Hematopoietic multipotent progenitor cell treated with erythropoietin and hydrocortisone succinate and interleukin-3 and kit ligand, for 6 days (in vitro differentiated cells): ENCODE measurements at regions not wholly inside any gene's neighbourhood (a gene's known extent, or its start where the extent isn't known, plus 50 kb on each side); places are given as distances from the start of the nearest gene placed in this dataset.
"Not testable (repeated sequence)": the region's sequence is repeated elsewhere in the genome, so short reads cannot be mapped to it uniquely, and the experiment has no call there.

ENCODE experiments used
- DNase-seq: peaks from one replicate; pipeline ENCODE4 v3.0.0-alpha.2; 2015

DNA sequence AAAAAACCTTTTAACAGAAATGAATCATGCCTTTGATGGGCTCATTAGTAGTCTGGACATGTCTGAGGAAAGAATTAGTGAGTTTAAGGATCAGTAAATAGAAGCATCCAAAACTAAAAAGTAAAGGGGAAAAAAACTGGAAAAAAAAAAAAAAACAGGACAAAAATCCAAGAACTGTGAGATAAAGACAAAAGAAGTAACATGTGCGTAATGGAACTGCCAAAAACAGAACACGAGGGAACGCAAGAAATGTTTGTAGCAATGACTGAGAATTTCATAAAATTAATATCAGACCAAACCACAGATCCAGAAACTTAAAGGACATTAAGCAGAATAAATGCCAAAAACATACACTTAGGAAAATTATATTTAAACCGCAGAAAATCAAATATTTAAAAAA, 77.4 kb downstream of the MS4A13 start:
- DNase-seq, result no peak

DNA sequence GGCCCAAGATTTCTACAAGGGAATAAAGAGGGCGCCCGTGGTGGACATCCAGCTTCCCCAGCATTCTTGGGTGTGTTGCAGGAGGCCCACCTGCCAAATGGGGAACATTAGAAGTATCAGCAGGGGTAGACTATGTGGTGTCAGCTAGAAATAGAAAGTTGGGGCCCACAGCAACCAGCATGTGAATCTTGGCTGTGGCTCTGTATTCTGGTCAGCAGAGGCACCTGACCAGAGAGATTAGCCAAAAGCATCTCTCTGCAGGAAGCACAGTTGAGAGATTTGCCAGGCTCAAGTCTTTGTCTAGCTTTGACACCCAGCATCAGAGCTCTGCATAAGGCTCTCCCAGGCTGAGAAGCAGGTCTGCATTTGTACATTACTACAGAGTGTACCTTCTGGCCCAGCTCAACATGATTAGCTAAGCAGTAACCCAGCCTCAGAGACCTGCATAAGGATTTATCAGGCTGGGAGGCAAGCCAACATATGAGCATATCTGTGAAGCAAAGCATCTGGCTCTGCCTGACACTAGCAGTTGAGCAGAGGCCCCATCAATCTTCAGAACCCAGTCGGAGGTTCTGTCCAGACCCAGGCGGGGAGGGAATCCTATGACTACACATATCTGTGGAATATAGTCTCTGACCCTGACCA, 79.9 kb downstream of the MS4A13 start:
- no peak for DNase-seq

GRCh38 chr11:60607483-60607882, 91.9 kb upstream of the MS4A8 start:
- no peak for DNase-seq

DNA sequence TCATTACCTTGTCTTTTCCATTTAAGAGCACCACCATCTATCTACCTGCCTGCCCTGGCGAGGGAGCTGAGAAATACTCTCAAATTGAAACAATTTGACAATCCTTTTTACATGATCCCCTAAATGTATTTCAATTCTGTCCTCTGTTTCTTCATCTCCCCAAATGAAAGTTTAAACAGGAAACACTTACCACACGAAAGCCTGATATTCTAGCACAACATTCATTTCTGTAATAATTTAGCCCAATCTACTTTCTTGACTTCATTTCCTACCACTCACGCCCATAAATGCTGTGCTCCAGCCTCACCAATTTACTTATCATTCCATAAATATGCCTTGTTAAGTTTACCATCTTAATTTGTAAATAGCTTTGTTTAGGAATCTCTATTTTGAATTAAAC, 89.8 kb upstream of the MS4A8 start:
- DNase-seq, result no peak

DNA sequence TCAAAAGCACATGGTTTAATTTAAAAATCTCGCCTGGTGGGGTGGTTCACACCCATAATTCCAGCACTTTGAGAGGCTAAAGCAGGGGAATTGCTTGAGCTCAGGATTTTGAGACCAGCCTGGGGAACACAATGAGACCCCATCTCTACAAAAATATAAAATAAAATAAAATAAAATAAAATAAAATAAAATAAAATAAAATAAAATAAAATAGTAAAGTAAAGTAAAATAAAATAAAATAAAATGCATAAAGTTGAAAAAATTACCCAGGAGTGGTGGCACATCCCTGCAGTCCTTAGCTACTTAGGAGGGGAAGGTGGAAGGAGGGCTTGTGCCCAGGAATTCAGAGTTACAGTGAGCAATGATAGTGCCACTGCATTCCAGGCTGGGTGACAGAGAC, 88.7 kb upstream of the MS4A8 start:
- no peak for DNase-seq

DNA sequence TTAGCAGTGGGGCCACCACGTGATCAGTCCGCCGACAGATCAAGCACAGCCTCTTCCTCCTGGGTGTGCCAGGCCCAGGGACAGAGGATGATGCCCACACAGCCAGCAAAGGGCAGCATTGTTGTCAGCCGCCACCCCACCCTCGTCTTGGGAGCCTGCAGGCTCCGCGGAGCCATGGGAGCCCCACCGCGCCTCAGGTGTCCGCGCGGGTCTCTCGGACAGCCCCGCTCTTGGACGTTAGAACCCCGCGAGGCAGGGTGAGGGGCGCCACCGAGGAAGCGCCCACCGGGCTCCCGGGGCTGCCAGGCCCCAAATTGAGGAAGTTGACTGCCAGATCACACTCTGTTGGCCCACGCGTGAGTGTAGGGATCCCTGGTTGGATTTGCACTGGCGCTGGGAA, 83.9 kb upstream of the MS4A8 start:
- no peak for DNase-seq

DNA sequence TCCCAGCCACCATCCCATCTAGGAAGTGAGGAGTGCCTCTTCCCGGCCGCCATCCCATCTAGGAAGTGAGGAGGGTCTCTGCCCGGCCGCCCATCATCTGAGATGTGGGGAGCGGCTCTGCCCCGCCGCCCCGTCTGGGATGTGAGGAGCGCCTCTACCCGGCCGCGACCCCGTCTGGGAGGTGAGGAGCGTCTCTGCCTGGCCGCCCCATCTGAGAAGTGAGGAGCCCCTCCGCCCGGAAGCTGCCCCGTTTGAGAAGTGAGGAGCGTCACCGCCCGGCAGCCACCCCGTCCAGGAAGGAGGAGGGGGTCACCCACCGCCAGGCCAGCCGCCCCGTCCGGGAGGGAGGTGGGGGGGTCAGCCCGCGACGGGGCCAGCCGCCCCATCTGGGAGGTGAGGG, 77.5 kb upstream of the MS4A8 start:
- not testable (repeated sequence) for DNase-seq

GRCh38 chr11:60622776-60623175, 76.6 kb upstream of the MS4A8 start:
- DNase-seq, result not testable (repeated sequence)

GRCh38 chr11:60625262-60625661, 74.2 kb upstream of the MS4A8 start:
- peak; percentile 17 for DNase-seq

- no peak for DNase-seq
Measured at GRCh38 chr11:60629399-60629798, 70.0 kb upstream of the MS4A8 start.

DNA sequence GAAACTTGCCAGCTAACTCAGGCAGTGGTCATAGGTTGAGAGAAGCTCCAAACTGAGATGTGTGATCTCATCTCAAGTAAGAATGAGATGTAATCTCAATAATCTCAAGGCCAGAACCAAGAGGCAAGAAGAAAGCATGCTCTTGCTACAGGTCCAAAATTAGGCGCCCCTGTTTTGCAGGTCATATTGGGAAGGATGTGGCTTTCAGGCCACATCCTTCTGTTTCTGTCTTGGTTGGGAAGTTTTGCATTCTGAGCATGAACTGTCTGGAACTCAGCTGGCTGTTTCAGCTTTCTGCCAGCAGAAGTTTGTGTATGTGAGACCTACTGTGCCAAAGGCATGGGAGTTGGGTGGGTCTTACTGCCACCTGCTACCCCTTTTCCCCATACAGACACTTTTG, 67.5 kb upstream of the MS4A8 start:
- DNase-seq, result peak; percentile 5

DNA sequence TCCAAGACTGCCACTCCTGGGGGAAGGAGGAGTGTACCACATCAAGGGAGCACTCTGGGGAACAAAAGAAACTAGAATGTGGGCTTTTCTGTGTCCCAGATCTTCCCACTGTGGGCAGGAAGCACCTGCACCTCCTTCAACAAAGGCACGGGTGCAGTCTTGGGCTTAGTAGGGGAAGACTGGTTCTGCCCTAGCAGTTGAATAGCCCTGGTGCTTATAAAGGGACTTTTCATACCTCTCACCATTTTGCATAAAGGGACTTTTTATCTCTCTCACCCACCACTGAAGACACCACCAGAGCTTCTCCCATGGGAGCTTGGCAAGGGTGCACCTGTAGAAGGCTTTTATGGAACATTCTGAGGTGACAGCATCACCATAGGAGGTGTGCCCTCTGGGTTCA, 65.8 kb upstream of the MS4A8 start:
- no peak for DNase-seq

- DNase-seq, result peak; percentile 18
Measured at GRCh38 chr11:60634126-60634525, 65.3 kb upstream of the MS4A8 start.

DNA sequence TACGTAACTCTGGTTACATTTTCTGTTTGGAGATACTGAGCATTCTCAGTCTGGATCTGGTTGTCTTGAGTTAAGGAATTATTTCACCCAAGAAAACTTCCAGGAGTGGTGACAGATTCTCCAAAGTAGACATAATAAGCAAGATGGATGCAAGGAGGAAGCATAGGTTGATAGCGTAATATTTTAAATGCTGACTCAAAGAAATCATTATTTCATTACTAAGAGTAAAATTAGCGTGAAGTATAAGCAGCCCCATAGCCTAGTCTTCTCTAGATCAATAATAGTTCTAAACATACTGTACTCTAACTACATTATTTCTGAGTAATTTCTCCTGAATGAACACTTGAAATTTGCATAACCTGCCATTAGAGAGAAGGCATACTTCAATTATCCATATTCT, 57.5 kb upstream of the MS4A8 start:
- DNase-seq, result no peak

GRCh38 chr11:60647087-60647486, 52.3 kb upstream of the MS4A8 start:
- no peak for DNase-seq
